ENCODE measurements at regions not wholly inside any gene's neighbourhood (a gene's known extent, or its start where the extent isn't known, plus 50 kb on each side); places are given as distances from the start of the nearest gene placed in this dataset.
A peak's percentile ranks its signal among the peaks of the same experiment; 100 is the strongest.

- TF ChIP-seq CTCF (conservative IDR thresholded peaks at IDR 0.05; ENCODE audit: low read depth in 2 of 2): no peak
- TF ChIP-seq JUNB (IDR thresholded peaks at IDR 0.05; ENCODE audit: unreplicated experiment): no peak
- no peak for TF ChIP-seq POLR2AphosphoS5 (IDR thresholded peaks at IDR 0.05; ENCODE audit: low read depth)
- TF ChIP-seq NANOG (IDR thresholded peaks at IDR 0.05; ENCODE audit: borderline replicate concordance): no peak
- no peak for TF ChIP-seq ZNF114 (CRISPR knock-in tag; IDR thresholded peaks at IDR 0.05)
- no peak for TF ChIP-seq ZNF462 (CRISPR knock-in tag; IDR thresholded peaks at IDR 0.05)
- TF ChIP-seq EZH2 (IDR thresholded peaks at IDR 0.05; ENCODE audit: low read depth, unreplicated experiment): no peak
- TF ChIP-seq ZNF331 (CRISPR knock-in tag; IDR thresholded peaks at IDR 0.05; ENCODE audit: low read depth): no peak
- TF ChIP-seq EZH2phosphoT487 (IDR thresholded peaks at IDR 0.05; ENCODE audit: unreplicated experiment): no peak
- TF ChIP-seq CREB1 (CRISPR knock-in tag; IDR thresholded peaks at IDR 0.05; ENCODE audit: low read depth): no peak
- TF ChIP-seq STAT1 (IDR thresholded peaks at IDR 0.05; ENCODE audit: unreplicated experiment): no peak
- no peak for TF ChIP-seq ETS1 (IDR thresholded peaks at IDR 0.05)
- no peak for TF ChIP-seq REST (IDR thresholded peaks at IDR 0.05; ENCODE audit: unreplicated experiment)
- DNase-seq (ENCODE audit: low spot score) (peak; percentile 27), ATAC-seq (peak; percentile 51; the same call in 2 of the 3 replicates)
- H3K36me3 Mint-ChIP-seq (ENCODE audit: low read depth): no peaks in the 10 kb centered on the region
- H3K9me3 Mint-ChIP-seq: no peaks in the 10 kb centered on the region
- Histone ChIP-seq H4K20me1 (replicated peaks; ENCODE audit: insufficient read depth) (no peaks in the 10 kb centered on the region), H3K4me3 (no peak overlapping the region), H3K27me3 (ENCODE audit: insufficient read depth) (no peaks in the 10 kb centered on the region), H3K4me2 (no peak overlapping the region), H3F3A (replicated peaks; ENCODE audit: low read depth) (no peaks in the 10 kb centered on the region), H3K27ac (ENCODE audit: low read depth) (no peak overlapping the region), H3K4me1 (ENCODE audit: insufficient read depth) (peaks cover 13% of the 10 kb centered on the region), H3K36me3 (ENCODE audit: insufficient read depth) (no peaks in the 10 kb centered on the region), H3K9me2 (ENCODE audit: insufficient read depth) (no peaks in the 10 kb centered on the region), H3K79me2 (replicated peaks; ENCODE audit: insufficient read depth) (no peaks in the 10 kb centered on the region), H2AFZ (no peak overlapping the region)
- peaks cover 20% of the 10 kb centered on the region for H3K4me1 Mint-ChIP-seq
- H3K4me3 Mint-ChIP-seq: no peak overlapping the region
- peaks cover 5% of the 10 kb centered on the region for H3K27me3 Mint-ChIP-seq (ENCODE audit: insufficient read depth, low read depth, poor library complexity)
- H3K27ac Mint-ChIP-seq: no peak overlapping the region
Measured at GRCh38 chr5:144698484-144698883, 527.8 kb downstream of the KCTD16 start.

Measured in GM23338 (cell line).